GM10248 (cell line): ENCODE measurements at regions not wholly inside any gene's neighbourhood (a gene's known extent, or its start where the extent isn't known, plus 50 kb on each side); places are given as distances from the start of the nearest gene placed in this dataset.

ENCODE experiments used
- CTCF ChIA-PET: fragments of 300-600 bp; sonication (Branson Sonifier 250); formaldehyde crosslinking; extraction: SDS; loops from one replicate; lab custom pipeline; 2021; ENCODE audit warnings: antibody characterized with exemption; lab: Yijun Ruan, JAX
- POLR2A ChIA-PET: fragments of 350-650 bp; sonication (Branson Sonifier 250); formaldehyde crosslinking; extraction: SDS; loops from one replicate; lab custom pipeline; 2020; ENCODE audit warnings: antibody characterized with exemption; lab: Yijun Ruan, JAX
- DNase-seq: peaks from one replicate; pipeline ENCODE4 v3.0.0; 2012; ENCODE audit errors: extremely low spot score
- TF ChIP-seq, protein P1 (sequence below): IDR thresholded peaks from 2 replicates; pipeline ENCODE4 v1.5.1; 2012; ENCODE audit warnings: mild to moderate bottlenecking, low read depth; ENCODE audit errors: extremely low read depth, missing control alignments, control extremely low read depth

DNA sequence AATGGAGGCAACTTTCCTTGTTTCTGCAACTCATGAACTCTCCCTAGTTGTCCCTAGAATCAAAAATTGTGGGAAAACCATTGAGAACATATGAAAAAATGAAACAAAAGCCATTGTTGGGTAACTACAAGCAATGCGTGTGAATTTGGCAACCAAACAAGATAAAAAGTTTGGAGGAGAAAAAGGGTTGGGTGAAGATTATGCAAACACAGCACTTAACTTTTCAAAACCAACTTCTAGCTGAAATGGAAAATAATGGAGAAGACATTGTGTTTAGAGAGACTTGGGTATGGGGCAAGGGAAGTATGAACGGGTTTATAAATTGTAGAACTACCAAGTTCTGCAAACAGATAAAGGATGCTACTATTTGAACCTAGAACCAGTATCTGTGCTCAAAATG lies 89.0 kb upstream of the SVIL start:
- ChIA-PET CTCF (interaction anchor here (1.8 kb wide), 1 partner anchor 12 kb away, joined by 7 read pairs; no protein-coding TSS in a partner anchor), POLR2A (no interaction called here)
- DNase-seq: no peak
- TF ChIP-seq, protein P1, sequence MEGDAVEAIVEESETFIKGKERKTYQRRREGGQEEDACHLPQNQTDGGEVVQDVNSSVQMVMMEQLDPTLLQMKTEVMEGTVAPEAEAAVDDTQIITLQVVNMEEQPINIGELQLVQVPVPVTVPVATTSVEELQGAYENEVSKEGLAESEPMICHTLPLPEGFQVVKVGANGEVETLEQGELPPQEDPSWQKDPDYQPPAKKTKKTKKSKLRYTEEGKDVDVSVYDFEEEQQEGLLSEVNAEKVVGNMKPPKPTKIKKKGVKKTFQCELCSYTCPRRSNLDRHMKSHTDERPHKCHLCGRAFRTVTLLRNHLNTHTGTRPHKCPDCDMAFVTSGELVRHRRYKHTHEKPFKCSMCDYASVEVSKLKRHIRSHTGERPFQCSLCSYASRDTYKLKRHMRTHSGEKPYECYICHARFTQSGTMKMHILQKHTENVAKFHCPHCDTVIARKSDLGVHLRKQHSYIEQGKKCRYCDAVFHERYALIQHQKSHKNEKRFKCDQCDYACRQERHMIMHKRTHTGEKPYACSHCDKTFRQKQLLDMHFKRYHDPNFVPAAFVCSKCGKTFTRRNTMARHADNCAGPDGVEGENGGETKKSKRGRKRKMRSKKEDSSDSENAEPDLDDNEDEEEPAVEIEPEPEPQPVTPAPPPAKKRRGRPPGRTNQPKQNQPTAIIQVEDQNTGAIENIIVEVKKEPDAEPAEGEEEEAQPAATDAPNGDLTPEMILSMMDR: no peak

DNA sequence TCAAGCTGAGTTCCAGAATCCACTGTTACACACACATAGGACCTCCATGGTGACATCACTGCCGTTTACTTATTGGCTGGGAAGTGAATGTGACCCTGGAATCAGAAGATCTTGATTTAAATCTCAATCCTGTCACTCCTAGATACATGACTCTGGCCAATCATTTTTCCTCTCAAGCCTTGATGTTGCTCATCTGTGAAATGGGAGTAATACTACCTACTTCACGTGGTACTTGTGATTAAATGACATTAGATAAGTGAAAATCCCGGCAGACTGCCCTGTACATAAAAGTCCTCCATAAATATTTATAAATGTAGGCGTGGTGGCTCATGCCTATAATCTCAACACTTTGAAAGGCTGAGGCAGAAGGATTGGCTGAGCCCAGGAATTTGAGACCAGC lies 88.0 kb upstream of the SVIL start:
- TF ChIP-seq, protein P1: no peak
- no peak for DNase-seq
- CTCF ChIA-PET: interaction anchor here (1.8 kb wide), 1 partner anchor 10 kb away, joined by 5 read pairs; no protein-coding TSS in a partner anchor
- POLR2A ChIA-PET: no interaction called here

GRCh38 chr10:29720149-29720548 lies 85.4 kb upstream of the SVIL start:
- ChIA-PET POLR2A (no interaction called here), CTCF (interaction anchor here (1.6 to 2.1 kb wide), 2 partner anchors 9 to 13 kb away, joined by 5 to 6 read pairs; no protein-coding TSS in a partner anchor)
- DNase-seq: no peak
- TF ChIP-seq, protein P1: no peak

DNA sequence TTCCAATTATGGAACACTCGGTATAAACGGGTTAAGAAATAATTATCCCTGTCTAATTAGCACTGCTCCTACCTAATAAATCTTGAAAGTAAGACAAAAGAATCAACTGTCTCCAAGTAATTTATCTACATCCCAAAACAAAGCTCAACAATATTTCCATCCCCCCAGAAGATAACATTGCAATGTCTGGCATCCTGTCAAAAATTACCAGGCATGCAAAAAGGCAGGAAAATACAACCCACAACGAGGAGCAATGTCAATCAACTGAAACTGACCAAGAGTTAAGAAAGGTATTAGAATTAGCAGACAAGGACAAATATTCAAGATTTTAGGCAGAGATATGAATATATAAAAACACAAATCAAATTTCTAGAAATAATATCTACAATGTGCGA lies 84.5 kb upstream of the SVIL start:
- no peak for DNase-seq
- ChIA-PET CTCF (interaction anchor here (1.3 to 2.1 kb wide), 3 partner anchors 9 to 17 kb away, joined by 3 to 6 read pairs (median 5); no protein-coding TSS in a partner anchor), POLR2A (no interaction called here)
- TF ChIP-seq, protein P1: no peak

GRCh38 chr10:29715296-29715695 lies 80.5 kb upstream of the SVIL start:
- ChIA-PET CTCF (no interaction called here), POLR2A (no interaction called here)
- DNase-seq: no peak
- TF ChIP-seq, protein P1: no peak

- TF ChIP-seq, protein P1: no peak
- CTCF ChIA-PET: interaction anchor here (1.0 to 2.2 kb wide), 3 partner anchors 11 to 54 kb away, joined by 3 to 4 read pairs (median 4); no protein-coding TSS in a partner anchor
- POLR2A ChIA-PET: no interaction called here
- no peak for DNase-seq
Measured at GRCh38 chr10:29714096-29714874, 79.5 kb upstream of the SVIL start.
